ENCODE measurements at regions not wholly inside any gene's neighbourhood (a gene's known extent, or its start where the extent isn't known, plus 50 kb on each side); places are given as distances from the start of the nearest gene placed in this dataset.

DNA sequence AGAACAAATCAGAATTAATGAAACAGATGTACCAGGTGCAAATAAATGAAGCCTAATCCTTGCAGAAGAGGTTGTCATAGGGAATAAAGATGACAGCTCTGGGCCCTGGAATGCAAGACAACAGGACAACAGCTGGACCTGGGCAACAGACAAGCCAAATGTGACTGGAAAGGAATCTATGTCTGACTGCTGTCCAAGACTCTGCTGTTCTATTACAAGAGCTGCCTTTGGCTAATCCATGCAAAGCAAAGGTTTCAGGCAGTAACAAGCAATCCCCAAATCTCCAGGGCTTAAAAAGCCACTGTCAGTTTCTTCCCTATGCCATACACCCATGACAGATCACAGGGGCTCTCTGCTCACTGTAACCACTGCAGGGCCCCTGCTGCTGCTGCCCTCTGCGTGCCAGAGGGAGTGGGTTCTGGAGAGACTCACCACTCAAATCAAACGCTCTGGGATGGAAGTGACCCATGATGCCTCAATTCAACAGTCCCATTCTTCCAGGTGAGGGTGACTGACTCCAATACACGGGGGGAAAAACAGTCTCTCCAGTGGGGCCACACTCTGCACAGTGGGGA is 218.9 kb upstream of the SFSWAP start:
- H3K4me1 Mint-ChIP-seq (ENCODE audit: low read depth) = no peaks in the 10 kb centered on the region

DNA sequence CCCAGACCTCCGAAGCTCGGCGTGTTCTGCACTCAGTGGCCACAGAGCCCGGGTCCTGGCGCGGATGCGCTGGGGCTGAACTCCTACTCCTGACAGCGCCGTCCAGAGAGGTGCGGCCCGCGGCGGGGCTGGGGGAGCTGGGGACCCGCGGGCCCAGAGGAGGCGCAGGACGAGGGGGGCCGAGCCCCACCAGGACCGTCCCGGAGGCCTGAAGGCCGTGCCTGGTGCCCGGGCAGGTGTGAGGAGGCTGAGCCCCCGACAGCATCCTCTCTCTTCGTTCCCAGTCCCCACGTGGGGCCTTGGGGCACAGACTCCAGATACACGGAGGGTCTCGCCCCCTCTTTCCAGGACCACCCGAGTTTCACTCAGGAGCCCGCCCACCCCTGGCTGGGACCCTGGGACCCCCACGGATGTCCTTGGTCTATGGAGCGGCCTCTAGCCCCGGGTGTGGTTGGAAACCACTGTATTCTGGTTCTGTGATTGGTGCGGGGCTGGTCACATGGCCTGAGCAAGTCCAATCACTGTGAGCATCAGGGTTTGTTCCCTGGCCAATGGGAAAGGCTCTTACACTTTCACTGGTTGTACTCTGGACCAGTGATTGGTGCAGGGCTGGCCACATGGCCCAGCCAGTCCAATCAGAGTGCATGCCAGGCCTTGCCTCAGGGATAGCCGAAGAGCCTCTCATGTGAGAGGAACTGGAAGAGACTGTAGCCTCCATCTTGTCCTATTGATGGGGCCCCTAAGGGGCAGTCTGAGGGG is 217.6 kb upstream of the SFSWAP start:
- H3K27me3 Mint-ChIP-seq (ENCODE audit: insufficient read depth) = no peaks in the 10 kb centered on the region; the same call in 1 of the 2 replicates
- H3K36me3 Mint-ChIP-seq (ENCODE audit: low read depth) = no peaks in the 10 kb centered on the region
- H3K27ac Mint-ChIP-seq = no peak overlapping the region
- no peak for DNase-seq
- peaks cover 23% of the 10 kb centered on the region for H3K9me3 Mint-ChIP-seq
- H3K4me3 Mint-ChIP-seq = no peak overlapping the region
- H3K4me1 Mint-ChIP-seq (ENCODE audit: low read depth) = no peaks in the 10 kb centered on the region
- no peak for TF ChIP-seq CTCF (IDR thresholded peaks at IDR 0.05)

More for the DNA sequence above, 218.9 kb upstream of the SFSWAP start:
- Mint-ChIP-seq H3K36me3 (ENCODE audit: low read depth) (no peaks in the 10 kb centered on the region), H3K4me3 (no peak overlapping the region), H3K27me3 (ENCODE audit: insufficient read depth) (no peaks in the 10 kb centered on the region; the same call in 1 of the 2 replicates), H3K27ac (no peak overlapping the region), H3K9me3 (peaks cover 29% of the 10 kb centered on the region)
- TF ChIP-seq CTCF (IDR thresholded peaks at IDR 0.05) = no peak
- DNase-seq = no peak

DNA sequence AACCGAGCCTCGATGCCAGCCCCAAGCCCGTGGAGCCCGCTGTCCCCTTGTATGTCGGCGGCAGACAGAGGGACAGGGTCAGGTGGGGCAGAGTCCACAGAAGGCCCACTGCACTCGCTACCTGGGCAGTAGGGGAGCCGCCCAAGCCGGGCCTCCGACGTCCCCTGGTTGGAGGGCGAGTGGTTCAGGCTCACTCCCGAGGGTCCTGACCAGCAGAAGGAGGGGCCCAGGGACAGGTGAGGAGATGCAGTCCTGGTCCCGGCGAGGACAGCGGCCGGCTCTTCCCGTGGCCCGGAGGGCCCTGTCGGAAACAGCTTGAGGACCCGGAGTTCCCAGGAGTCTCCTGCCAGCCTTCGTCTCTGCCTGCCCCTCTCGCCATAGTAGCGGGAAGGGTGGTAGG is 216.7 kb upstream of the SFSWAP start:
- H3K27me3 Mint-ChIP-seq (ENCODE audit: insufficient read depth) = no peaks in the 10 kb centered on the region; the same call in 1 of the 2 replicates
- H3K27ac Mint-ChIP-seq = no peak overlapping the region
- peaks cover 29% of the 10 kb centered on the region for H3K9me3 Mint-ChIP-seq
- no peak for TF ChIP-seq CTCF (IDR thresholded peaks at IDR 0.05)
- DNase-seq = no peak
- no peaks in the 10 kb centered on the region for H3K36me3 Mint-ChIP-seq (ENCODE audit: low read depth)
- no peaks in the 10 kb centered on the region for H3K4me1 Mint-ChIP-seq (ENCODE audit: low read depth)
- H3K4me3 Mint-ChIP-seq = no peak overlapping the region

GRCh38 chr12:131494741-131495524 is 216.0 kb upstream of the SFSWAP start:
- TF ChIP-seq CTCF (IDR thresholded peaks at IDR 0.05) = no peak
- Mint-ChIP-seq H3K4me1 (ENCODE audit: low read depth) (no peaks in the 10 kb centered on the region), H3K27ac (no peak overlapping the region), H3K27me3 (ENCODE audit: insufficient read depth) (no peaks in the 10 kb centered on the region; the same call in 1 of the 2 replicates), H3K36me3 (ENCODE audit: low read depth) (no peaks in the 10 kb centered on the region), H3K4me3 (no peak overlapping the region), H3K9me3 (peaks cover 30% of the 10 kb centered on the region)
- no peak for DNase-seq

DNA sequence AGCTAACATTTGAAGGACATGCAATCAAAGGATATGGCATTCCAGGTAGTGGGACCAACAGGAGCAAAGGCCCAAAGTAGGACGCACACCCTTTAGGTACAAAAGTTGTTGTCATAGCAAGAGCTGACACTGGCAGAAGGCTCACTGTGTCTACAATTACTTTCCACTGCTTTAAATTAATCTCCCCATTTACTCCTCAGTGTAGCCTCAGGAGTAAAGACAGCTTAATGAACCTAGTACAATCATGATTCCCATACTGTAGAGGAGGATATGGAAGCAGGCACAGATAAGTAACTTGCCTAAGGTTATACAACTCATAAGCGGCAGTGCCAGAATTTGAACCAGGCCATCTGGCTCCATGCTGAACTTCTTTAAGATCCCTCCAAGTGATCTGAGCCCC is 212.9 kb upstream of the SFSWAP start:
- DNase-seq = no peak
- Mint-ChIP-seq H3K36me3 (ENCODE audit: low read depth) (no peaks in the 10 kb centered on the region), H3K4me3 (no peak overlapping the region), H3K4me1 (ENCODE audit: low read depth) (no peaks in the 10 kb centered on the region), H3K27me3 (ENCODE audit: insufficient read depth) (peaks cover 2% of the 10 kb centered on the region), H3K9me3 (peaks cover 28% of the 10 kb centered on the region), H3K27ac (no peak overlapping the region)
- TF ChIP-seq CTCF (IDR thresholded peaks at IDR 0.05) = no peak
